PFSK-1 (cell line): ENCODE measurements at regions not wholly inside any gene's neighbourhood (a gene's known extent, or its start where the extent isn't known, plus 50 kb on each side); places are given as distances from the start of the nearest gene placed in this dataset.

ENCODE experiments used
- FOXP2 ChIP-seq: optimal IDR thresholded peaks from 2 replicates; pipeline ENCODE3; 2011; ENCODE audit warnings: borderline replicate concordance, control low read depth, inconsistent platforms; ENCODE audit not compliant: insufficient read depth; ENCODE audit errors: extremely low read length, extremely low read depth
- POLR2AphosphoS5 ChIP-seq: IDR thresholded peaks from 2 replicates; pipeline ENCODE4 v1.6.1; 2012; ENCODE audit warnings: low read depth, mild to moderate bottlenecking, control low read depth, low read length, moderate library complexity
- SIN3A ChIP-seq: IDR thresholded peaks from 2 replicates; pipeline ENCODE4 v1.6.1; 2012; ENCODE audit warnings: mild to moderate bottlenecking, low read length, moderate library complexity, borderline replicate concordance; ENCODE audit not compliant: insufficient read depth
- TAF1 ChIP-seq: IDR thresholded peaks from 2 replicates; pipeline ENCODE4 v1.6.1; 2012; ENCODE audit warnings: low read length, control low read depth, borderline replicate concordance; ENCODE audit not compliant: insufficient read depth
- TF ChIP-seq, protein P1 (sequence below), 2 experiments: IDR thresholded peaks; 2 replicates each; pipeline versions ENCODE4 v1.6.1 to v1.8.0; 2011 to 2012; ENCODE audit warnings: low read depth in 2 of 2, low read length in 2 of 2, control low read depth in 1 of 2, inconsistent platforms in 1 of 2, mild to moderate bottlenecking in 1 of 2, moderate library complexity in 1 of 2; ENCODE audit not compliant: insufficient read depth in 1 of 2

DNA sequence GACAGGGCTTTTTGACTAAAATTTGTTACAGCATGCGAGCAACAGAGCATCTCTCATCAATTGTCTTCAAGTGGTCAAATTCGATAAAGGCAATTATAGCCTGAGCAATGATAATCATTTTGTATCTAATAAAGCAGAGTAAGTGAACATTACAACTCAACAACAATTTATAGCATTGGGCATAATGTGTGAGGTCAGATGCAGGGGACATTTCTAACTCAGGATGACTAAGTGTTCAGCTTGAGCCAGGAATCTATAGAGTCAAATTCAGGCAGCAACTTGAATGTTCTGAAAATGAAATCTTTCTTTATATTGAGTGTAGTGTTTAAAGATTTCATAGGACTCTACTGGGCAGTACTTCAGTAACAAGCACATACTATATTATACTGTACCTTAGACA is 1226.0 kb downstream of the ZPLD1 start:
- TF ChIP-seq, protein P1, sequence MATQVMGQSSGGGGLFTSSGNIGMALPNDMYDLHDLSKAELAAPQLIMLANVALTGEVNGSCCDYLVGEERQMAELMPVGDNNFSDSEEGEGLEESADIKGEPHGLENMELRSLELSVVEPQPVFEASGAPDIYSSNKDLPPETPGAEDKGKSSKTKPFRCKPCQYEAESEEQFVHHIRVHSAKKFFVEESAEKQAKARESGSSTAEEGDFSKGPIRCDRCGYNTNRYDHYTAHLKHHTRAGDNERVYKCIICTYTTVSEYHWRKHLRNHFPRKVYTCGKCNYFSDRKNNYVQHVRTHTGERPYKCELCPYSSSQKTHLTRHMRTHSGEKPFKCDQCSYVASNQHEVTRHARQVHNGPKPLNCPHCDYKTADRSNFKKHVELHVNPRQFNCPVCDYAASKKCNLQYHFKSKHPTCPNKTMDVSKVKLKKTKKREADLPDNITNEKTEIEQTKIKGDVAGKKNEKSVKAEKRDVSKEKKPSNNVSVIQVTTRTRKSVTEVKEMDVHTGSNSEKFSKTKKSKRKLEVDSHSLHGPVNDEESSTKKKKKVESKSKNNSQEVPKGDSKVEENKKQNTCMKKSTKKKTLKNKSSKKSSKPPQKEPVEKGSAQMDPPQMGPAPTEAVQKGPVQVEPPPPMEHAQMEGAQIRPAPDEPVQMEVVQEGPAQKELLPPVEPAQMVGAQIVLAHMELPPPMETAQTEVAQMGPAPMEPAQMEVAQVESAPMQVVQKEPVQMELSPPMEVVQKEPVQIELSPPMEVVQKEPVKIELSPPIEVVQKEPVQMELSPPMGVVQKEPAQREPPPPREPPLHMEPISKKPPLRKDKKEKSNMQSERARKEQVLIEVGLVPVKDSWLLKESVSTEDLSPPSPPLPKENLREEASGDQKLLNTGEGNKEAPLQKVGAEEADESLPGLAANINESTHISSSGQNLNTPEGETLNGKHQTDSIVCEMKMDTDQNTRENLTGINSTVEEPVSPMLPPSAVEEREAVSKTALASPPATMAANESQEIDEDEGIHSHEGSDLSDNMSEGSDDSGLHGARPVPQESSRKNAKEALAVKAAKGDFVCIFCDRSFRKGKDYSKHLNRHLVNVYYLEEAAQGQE (IDR thresholded peaks at IDR 0.05; ENCODE audit: insufficient read depth in 1 of 2, low read depth in 2 of 2, low read length in 2 of 2) = no peak
- TF ChIP-seq POLR2AphosphoS5 (no peak), FOXP2 (no peak), SIN3A (no peak), TAF1 (no peak)

DNA sequence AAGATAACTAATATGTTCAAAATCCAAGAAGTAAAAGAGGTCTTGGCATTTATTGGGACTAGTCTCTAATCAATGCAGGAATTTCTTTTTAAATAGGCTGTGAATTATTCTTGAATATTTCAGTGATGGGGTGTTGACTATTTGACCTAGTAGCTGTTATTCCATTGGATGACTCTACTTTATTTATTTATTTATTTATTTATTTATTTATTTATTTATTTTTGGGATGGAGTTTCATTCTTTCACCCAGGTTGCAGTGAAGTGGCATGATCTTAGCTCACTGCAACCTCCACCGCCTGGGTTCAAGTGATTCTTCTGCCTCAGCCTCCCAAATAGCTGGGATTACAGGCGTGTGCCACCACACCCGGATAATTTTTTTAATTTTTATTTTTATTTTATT is 1227.8 kb downstream of the ZPLD1 start:
- TF ChIP-seq, protein P1 (IDR thresholded peaks at IDR 0.05; ENCODE audit: insufficient read depth in 1 of 2, low read depth in 2 of 2, low read length in 2 of 2) = no peak
- TF ChIP-seq SIN3A (no peak), POLR2AphosphoS5 (no peak), TAF1 (no peak), FOXP2 (no peak)

GRCh38 chr3:103672346-103672745 is 1237.5 kb downstream of the ZPLD1 start:
- TF ChIP-seq SIN3A = no peak
- TF ChIP-seq POLR2AphosphoS5 = no peak
- TF ChIP-seq TAF1 = no peak
- no peak for TF ChIP-seq FOXP2
- TF ChIP-seq, protein P1 (IDR thresholded peaks at IDR 0.05; ENCODE audit: insufficient read depth in 1 of 2, low read depth in 2 of 2, low read length in 2 of 2) = no peak

- TF ChIP-seq SIN3A (no peak), POLR2AphosphoS5 (no peak), TAF1 (no peak), FOXP2 (no peak)
- TF ChIP-seq, protein P1 (IDR thresholded peaks at IDR 0.05; ENCODE audit: insufficient read depth in 1 of 2, low read depth in 2 of 2, low read length in 2 of 2) = no peak
Measured at GRCh38 chr3:103684904-103685303, 1250.1 kb downstream of the ZPLD1 start.

- no peak for TF ChIP-seq FOXP2
- TF ChIP-seq POLR2AphosphoS5 = no peak
- TF ChIP-seq TAF1 = no peak
- TF ChIP-seq, protein P1 (IDR thresholded peaks at IDR 0.05; ENCODE audit: insufficient read depth in 1 of 2, low read depth in 2 of 2, low read length in 2 of 2) = no peak
- TF ChIP-seq SIN3A = no peak
Measured at GRCh38 chr3:103685939-103686338, 1251.1 kb downstream of the ZPLD1 start.
